MG63 (cell line): ENCODE measurements at regions not wholly inside any gene's neighbourhood (a gene's known extent, or its start where the extent isn't known, plus 50 kb on each side); places are given as distances from the start of the nearest gene placed in this dataset.

ENCODE experiments used
- DNase-seq: peaks from one replicate; pipeline ENCODE4 v3.0.0-alpha.2; 2020
- H3K27me3 ChIP-seq: fragments of 250-450 bp; sonication (Bioruptor Pico); 2 replicates; pipeline ENCODE4 v1.5.1; 2020; ENCODE audit warnings: mild to moderate bottlenecking, moderate library complexity
- H3K36me3 ChIP-seq: fragments of 250-450 bp; sonication (Bioruptor Pico); 2 replicates; pipeline ENCODE4 v1.5.1; 2020; ENCODE audit warnings: mild to moderate bottlenecking, moderate library complexity
- H3K4me3 ChIP-seq: fragments of 250-450 bp; sonication (Bioruptor Pico); 2 replicates; pipeline ENCODE4 v1.5.1; 2020; ENCODE audit warnings: mild to moderate bottlenecking, moderate library complexity
- H3K9me3 ChIP-seq: fragments of 250-450 bp; sonication (Bioruptor Pico); 2 replicates; pipeline ENCODE4 v1.5.1; 2020; ENCODE audit warnings: mild to moderate bottlenecking, moderate library complexity

DNA sequence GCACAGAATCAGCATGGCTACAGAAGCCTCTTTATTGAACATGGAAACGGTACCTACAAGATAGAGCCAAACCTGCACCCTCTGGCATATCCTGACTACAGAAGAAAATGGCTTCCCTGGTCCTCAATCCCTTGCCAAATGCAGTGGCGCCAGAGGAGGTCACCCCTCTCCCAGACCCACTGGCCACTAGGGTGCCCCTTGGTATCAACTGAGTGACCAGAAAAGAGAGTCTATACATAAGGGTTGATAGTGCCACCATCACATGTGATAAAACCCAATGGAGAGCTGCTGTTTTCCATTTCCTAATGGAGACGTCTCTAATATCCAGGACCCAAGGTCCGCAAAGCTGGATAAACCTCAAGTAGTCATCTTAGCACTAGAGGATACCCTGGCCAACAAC is 52.7 kb upstream of the ALK start:
- peaks cover 1% of the 10 kb centered on the region; the same call in 1 of the 2 replicates for H3K27me3 ChIP-seq
- H3K4me3 ChIP-seq = no peak overlapping the region
- H3K9me3 ChIP-seq = no peaks in the 10 kb centered on the region
- H3K36me3 ChIP-seq = no peaks in the 10 kb centered on the region
- no peak for DNase-seq

DNA sequence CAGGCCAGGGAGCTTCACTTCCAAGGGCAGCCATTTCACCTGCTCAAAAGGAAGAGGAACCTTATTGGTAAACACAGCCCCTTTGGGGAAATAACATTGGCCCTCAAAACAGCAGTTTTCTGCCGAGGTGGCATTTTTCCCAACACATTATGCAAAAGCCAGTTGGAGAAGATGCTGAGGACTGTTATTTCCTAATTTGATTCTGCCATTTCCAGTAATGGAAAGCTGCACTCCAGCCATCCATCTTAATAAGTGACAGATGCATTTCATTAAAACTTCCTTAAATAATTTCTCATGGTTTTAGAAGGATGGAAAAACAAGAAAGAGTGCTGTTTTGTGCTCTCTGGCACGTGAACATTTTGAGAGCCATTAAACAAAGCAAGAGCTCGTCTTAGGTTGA is 55.9 kb upstream of the ALK start:
- Histone ChIP-seq H3K36me3 (no peaks in the 10 kb centered on the region), H3K9me3 (no peaks in the 10 kb centered on the region), H3K27me3 (peaks cover 2% of the 10 kb centered on the region; the same call in 1 of the 2 replicates), H3K4me3 (no peak overlapping the region)
- DNase-seq = no peak

DNA sequence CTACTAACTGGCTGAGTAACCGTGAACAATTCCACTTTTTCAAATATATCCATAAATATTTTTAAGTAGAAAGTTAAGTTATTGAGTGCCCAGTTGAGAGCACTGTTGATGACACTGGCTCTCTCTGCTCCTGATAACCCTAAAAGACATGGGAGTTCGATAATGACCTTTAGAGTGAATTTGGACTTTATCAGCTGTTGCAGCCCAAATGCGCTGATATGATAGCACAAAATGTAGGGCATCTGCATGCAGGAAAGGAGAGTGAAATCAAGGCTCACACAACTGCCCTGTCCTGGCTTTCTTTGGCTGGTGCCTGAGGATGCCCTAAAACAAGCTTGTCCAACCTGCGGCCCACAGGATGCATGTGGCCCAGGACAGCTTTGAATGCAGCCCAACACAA is 60.0 kb upstream of the ALK start:
- Histone ChIP-seq H3K27me3 (peaks cover 2% of the 10 kb centered on the region; the same call in 1 of the 2 replicates), H3K4me3 (no peak overlapping the region), H3K36me3 (no peaks in the 10 kb centered on the region), H3K9me3 (no peaks in the 10 kb centered on the region)
- DNase-seq = no peak

DNA sequence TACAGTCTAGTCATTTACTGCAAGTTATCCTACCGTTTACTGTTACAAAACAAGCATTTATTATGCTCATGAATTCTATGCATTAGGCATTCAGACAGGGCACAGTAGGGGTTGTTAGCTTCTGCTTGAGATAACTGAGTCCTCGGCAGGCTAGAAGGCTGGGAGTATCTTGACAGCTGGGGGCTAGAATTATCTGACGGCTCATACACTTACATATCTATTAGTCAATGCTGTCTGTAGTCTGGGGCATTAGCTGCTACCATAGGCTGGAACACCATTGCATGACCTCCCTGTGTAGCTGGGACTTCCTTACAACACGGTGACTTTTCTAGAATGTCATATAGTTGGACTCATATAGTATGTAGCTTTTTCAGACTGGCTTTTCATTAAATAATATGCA is 61.9 kb upstream of the ALK start:
- Histone ChIP-seq H3K9me3 (no peaks in the 10 kb centered on the region), H3K4me3 (no peak overlapping the region), H3K27me3 (peaks cover 2% of the 10 kb centered on the region; the same call in 1 of the 2 replicates), H3K36me3 (no peaks in the 10 kb centered on the region)
- DNase-seq = no peak

DNA sequence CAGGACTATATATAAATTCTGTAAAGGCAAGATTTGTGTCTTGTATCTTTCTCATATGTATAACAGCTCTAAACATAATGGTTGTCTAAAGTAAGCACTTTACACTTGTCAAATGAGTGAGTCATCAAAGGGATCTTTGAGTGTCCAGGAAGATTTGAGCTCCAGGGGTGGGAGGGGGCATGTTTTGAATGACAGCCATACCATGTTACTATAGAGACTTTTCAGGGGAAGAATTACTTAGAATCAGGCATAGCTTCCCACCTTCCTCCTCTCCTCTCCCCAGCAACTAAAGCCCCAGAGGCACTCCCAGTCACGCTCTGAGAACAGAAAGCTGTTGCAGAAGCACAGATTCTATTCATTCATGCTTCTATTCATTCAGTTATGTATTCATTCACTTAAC is 65.8 kb upstream of the ALK start:
- Histone ChIP-seq H3K27me3 (no peaks in the 10 kb centered on the region), H3K4me3 (no peak overlapping the region), H3K36me3 (no peaks in the 10 kb centered on the region), H3K9me3 (no peaks in the 10 kb centered on the region)
- DNase-seq = no peak

DNA sequence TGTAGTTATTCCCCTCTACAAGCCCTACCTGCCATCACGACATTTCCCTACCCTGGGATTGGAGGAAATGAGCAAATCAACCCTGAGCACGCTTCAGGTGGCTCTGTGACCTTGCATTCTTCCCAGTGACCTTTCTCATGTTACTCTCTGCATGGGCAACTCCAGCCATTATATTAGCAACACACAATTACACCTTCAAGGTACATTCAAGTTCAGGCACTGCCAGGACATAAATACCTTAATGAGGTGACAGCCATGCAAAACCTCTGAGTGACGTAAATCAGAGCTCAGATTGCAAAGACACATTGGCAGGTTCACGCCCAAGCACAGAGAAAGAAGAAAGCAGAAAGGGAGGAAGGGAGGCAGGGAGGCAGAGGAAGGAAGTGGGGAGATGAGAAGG is 68.7 kb upstream of the ALK start:
- Histone ChIP-seq H3K36me3 (no peaks in the 10 kb centered on the region), H3K9me3 (no peaks in the 10 kb centered on the region), H3K4me3 (no peak overlapping the region), H3K27me3 (no peaks in the 10 kb centered on the region)
- DNase-seq = no peak

DNA sequence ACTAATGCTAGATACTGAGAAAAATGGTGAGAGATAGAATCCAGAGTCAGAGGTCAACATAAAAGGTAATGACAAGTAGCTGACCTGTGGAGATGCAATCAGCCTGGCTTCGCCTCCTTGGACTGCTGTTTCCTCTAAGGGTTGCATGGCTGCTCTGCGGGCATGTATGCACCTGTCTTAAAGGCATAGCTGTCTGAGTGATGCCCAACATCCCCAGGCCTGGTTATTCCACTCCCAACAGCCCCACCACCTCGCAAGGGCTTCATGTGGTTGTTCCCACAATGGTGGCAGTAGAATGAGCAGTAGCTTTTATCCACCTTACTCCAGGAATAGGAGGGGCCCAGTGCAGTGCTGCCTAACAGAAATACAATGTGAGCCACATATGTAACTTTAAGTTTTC is 69.7 kb upstream of the ALK start:
- no peaks in the 10 kb centered on the region for H3K27me3 ChIP-seq
- DNase-seq = no peak
- H3K4me3 ChIP-seq = no peak overlapping the region
- no peaks in the 10 kb centered on the region for H3K36me3 ChIP-seq
- no peaks in the 10 kb centered on the region for H3K9me3 ChIP-seq

DNA sequence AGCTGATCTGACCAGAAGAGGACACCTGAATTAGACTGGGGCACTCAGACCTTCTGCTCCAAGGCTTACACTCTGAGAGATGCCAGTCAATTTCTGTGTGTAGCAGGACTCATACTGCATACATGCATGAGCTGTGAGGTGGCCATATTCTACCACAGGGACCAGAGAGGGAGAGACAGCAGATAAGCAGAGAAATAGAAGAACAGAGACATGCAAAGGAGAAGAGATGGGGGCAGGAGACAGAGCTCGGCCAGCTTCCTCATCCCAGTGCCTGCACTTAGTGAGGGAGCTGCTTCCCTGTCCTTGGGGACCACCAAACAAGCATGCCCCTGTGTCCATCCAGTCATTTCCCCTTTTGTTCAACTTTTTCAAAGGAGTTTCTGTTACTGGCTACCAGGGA is 73.9 kb upstream of the ALK start:
- Histone ChIP-seq H3K9me3 (no peaks in the 10 kb centered on the region), H3K27me3 (no peaks in the 10 kb centered on the region), H3K36me3 (no peaks in the 10 kb centered on the region), H3K4me3 (no peak overlapping the region)
- no peak for DNase-seq

DNA sequence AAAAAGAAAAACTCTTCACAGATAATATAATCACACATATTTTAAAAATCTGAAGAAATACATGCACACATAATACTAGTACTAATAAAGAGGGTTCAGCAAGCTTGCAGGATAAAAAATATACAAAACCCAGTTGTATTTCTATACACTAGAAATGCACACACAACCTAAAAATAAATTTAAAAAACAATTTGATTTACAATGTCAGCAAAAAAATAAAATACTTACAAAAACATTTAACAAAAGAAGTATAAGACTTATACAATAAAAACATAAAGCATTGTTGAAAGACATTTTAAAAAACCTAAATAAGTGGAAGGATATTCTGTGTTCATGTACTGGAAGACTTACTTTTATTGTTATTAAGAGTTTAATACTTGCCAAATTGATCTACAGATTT is 81.7 kb upstream of the ALK start:
- no peak overlapping the region for H3K4me3 ChIP-seq
- H3K27me3 ChIP-seq = no peaks in the 10 kb centered on the region
- no peak for DNase-seq
- H3K36me3 ChIP-seq = no peaks in the 10 kb centered on the region
- H3K9me3 ChIP-seq = no peaks in the 10 kb centered on the region

DNA sequence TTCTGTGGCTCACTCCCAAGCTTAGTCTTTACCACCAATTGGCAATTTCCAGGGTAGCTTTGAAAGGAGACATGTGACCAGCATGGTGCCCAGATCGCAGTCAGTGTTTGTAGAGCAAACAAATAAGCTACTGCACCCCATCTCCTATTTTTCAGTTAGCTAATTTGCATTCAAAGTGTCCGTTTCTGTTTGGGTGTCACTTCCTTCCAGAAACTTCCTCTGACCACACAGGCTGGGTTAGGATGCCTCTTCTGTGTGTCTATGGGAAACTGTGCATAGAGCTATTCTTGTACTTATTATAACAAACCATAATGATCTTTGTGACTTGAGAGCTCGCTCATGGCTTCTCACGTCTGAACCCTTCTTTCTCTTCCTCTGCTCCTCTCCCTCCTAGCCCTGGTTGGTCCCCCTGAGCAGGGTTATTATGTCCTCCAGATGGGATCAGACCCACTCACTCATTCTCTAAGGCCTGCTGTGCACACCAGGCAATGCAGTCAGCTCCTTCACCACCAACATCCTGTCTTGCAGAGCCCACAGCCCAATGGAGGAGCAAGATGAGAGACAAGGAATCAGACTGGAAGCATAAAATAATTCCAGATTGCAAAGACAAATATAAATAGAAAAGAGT is 101.2 kb upstream of the ALK start:
- Histone ChIP-seq H3K27me3 (peaks cover 6% of the 10 kb centered on the region; the same call in 1 of the 2 replicates), H3K36me3 (no peaks in the 10 kb centered on the region), H3K9me3 (no peaks in the 10 kb centered on the region), H3K4me3 (no peak overlapping the region)
- DNase-seq = no peak

DNA sequence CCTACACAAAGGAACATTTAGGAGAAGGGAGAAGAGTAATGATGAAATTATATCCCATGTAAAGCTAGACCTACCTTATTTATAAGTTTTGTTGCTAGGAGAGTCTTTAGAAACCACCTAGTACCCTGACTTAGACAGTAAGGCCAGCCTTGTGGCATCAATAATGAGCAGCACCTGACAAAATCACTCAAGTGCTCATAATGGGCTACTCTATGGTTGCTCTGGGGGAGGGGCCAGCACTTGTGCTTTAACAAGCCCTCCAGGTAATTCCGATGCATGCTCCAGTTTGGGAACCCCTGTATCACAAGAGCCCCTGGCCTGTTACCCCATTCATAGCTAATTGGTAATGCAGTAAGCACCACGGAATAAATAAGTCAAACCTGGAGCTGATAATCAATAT is 102.9 kb upstream of the ALK start:
- Histone ChIP-seq H3K9me3 (no peaks in the 10 kb centered on the region), H3K4me3 (no peak overlapping the region), H3K27me3 (peaks cover 6% of the 10 kb centered on the region; the same call in 1 of the 2 replicates), H3K36me3 (no peaks in the 10 kb centered on the region)
- no peak for DNase-seq

DNA sequence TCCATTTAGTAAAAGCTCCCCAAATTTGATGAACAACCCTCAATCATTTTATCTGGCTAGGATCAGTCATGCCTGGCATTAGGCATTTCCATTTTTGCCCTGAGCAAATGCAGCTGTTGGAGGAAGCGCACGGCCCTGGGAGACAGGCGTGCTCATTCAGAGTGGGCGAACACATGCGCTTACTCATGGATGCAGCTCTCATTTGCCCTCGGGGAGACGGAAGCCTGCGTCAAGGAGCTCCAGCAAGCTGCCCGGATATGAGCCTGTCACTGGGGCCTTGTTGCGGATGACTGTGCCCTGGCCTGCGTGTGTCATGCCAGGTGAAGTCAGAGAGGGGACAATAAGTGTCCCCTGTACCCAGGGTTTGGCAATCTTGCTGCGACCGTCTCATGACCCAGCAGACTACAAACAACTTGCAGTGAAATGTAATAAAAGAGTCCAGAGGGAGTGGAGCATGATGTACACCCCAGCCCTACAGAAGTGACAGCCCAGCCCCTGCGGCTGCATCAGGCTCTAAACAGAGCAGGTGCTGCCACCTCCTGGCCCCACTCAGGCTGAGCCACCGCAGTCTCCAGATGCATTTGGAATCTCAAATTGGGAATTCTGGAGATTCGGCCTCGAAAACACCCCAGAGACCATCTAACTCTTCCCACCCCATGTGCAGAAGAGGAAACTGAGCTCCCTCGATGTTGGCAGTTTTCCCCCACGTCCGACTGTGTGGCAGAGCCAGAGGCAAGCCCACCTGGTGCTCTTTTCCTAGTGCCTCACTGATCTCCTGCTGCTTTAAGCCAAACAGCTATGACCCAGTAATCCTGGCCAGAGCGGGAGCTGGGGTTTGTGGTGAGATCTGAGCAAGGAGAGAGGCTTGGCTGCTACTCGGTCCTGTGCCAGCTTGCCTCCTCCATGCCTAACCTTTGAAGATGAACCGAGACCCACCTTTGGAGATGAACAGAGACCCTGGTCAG is 105.0 kb upstream of the ALK start:
- DNase-seq = peak; percentile 49
- Histone ChIP-seq H3K36me3 (no peaks in the 10 kb centered on the region), H3K27me3 (peaks cover 6% of the 10 kb centered on the region; the same call in 1 of the 2 replicates), H3K9me3 (no peaks in the 10 kb centered on the region), H3K4me3 (no peak overlapping the region)

DNA sequence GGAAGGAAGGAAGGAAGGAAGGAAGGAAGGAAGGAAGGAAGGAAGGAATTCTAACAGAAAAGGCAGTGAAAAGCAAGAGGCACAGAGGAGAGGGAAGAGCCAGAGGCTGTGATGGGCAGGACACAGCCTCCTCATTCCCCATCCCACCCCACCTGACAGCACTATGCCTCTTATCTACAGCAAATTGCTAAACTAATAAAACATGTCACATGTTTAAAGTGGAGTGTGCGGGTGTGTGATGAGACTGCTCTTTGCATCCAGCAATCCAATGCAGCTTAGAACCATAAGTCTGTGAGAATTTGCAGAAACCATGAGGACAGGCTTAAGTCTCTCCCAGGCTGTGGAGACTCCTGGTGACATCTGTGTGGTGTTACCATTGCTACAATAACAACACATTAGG is 108.4 kb upstream of the ALK start:
- Histone ChIP-seq H3K9me3 (no peaks in the 10 kb centered on the region), H3K4me3 (no peak overlapping the region), H3K27me3 (peaks cover 4% of the 10 kb centered on the region; the same call in 1 of the 2 replicates), H3K36me3 (no peaks in the 10 kb centered on the region)
- DNase-seq = no peak

DNA sequence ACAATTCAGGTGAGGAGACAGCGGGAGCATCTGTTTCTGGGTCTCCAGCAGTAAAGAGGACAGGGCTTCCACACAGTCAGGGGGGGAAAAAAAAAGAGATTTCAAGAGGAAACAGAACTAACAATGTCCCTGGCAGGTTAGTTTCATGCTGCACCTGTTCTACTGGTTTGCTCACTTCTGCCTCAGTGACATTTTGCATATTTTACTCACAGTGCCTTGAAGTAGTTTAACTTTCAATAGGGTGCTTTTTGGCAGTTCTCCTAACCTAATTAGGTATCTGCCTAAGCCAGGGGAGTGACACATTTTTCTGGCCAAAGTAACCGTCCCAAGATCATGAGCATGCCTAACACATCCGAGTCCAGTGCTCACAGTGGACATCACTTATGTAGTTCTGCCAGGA is 109.0 kb upstream of the ALK start:
- H3K36me3 ChIP-seq = no peaks in the 10 kb centered on the region
- H3K4me3 ChIP-seq = no peak overlapping the region

DNA sequence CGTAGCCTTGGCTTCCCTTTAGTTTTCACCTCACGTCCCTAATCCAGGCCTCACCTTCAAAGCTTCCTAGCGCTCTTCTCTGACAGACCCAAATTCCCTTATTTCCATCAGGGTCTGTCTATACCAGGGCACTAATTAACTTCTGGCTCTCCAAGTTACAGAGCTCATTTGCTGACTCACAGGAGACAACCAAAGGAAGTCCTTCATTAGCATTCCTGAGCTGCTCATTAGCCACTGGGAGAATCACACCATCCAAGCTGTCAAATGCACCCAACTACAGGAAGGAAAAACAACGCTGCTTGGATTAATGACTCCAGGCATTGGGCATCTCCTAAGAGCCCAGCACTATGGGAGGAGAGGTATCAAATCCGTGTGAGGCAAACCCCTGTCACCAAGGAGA is 109.8 kb upstream of the ALK start:
- no peak overlapping the region for H3K4me3 ChIP-seq
- no peaks in the 10 kb centered on the region for H3K9me3 ChIP-seq
- no peak for DNase-seq
- peaks cover 4% of the 10 kb centered on the region; the same call in 1 of the 2 replicates for H3K27me3 ChIP-seq
- H3K36me3 ChIP-seq = no peaks in the 10 kb centered on the region

More for the DNA sequence above, 109.0 kb upstream of the ALK start:
- Histone ChIP-seq H3K27me3 (peaks cover 4% of the 10 kb centered on the region; the same call in 1 of the 2 replicates), H3K9me3 (no peaks in the 10 kb centered on the region)
- no peak for DNase-seq

DNA sequence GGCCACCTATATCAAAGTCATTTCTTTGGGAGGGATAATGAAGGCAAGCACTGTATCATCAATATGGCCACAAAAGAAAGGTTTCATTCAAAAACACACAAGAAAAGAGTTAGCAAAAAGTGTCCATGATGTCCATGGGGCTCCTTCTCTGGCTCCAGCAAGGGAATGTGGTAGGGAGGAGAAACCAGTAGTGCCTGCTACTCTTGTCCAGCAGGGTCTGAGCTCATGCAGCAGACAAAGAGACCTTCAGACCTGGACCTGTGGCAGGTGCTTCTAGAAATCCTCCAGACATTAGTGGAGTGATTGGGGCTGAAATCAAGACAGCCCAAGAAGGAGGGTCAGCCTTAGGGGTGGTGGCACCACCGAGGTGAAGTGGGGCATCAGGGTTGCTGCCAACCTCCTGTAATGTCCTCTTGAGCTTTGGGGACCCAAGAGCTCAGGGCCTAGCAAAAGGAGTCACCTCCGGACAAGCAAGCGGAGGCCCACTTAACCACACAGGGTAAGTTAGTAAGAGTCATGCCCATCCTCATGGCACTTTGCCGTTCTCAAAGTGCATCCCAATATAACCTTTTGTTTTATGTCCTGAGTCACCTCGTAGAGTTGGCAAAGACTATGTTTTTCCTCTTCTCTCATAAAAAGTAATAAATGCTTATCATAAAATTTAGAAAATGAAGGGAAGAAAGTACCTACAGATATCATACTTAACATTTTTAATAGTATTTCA is 112.6 kb upstream of the YPEL5 start:
- Histone ChIP-seq H3K27me3 (no peaks in the 10 kb centered on the region), H3K4me3 (no peak overlapping the region), H3K36me3 (no peaks in the 10 kb centered on the region), H3K9me3 (no peaks in the 10 kb centered on the region)
- DNase-seq = no peak

DNA sequence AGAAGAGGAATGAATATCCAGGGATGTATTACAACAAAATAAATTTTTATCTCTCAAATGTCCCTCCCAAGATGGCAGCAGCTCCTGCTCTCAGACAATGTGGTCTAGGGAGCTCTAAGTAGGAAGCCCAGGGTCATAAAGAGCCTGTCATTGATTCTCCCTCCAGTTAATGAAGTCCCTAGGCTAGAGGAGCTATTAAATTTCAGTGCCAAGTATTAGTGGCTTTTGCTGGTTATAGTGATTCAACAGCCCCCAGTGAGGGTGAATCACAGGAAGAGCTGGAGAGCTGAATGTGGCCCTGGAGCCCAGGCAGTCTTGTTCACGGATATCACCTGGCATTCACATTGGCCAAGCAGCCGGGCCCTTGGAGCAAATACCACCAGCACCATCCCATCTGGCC is 109.8 kb upstream of the YPEL5 start:
- Histone ChIP-seq H3K4me3 (no peak overlapping the region), H3K9me3 (no peaks in the 10 kb centered on the region), H3K36me3 (no peaks in the 10 kb centered on the region), H3K27me3 (no peaks in the 10 kb centered on the region)
- peak; percentile 23 for DNase-seq
